GM19239 (cell line): ENCODE measurements at regions not wholly inside any gene's neighbourhood (a gene's known extent, or its start where the extent isn't known, plus 50 kb on each side); places are given as distances from the start of the nearest gene placed in this dataset.
"Not testable (repeated sequence)": the region's sequence is repeated elsewhere in the genome, so short reads cannot be mapped to it uniquely, and the experiment has no call there.

Source experiments
- DNase-seq: peaks from one replicate; pipeline ENCODE4 v3.0.0; 2011; ENCODE audit warnings: low spot score; ENCODE audit not compliant: insufficient read length
- FAIRE-seq: peaks from 2 replicates; lab custom pipeline; 2011; peaks lifted over from hg19 to GRCh38; lab: Jason Lieb, UNC

DNA sequence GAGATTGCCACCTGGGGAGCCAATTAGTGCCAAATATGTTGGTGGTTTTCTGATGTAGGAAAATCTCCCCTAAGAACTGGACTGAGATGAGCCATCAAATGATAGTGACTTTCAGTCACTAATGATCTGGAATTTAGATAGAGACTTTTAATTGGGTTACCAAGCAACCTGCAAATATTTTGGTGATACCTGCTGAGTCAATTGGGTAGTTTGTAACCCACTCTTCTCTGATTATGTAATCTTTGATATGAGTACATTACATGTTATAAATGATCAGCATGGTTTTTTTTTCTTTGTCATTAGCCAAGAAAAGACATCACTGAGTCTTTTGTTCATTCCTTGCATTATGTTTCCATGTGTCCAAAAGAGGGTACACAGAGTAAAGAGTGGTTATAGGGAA, 177.5 kb downstream of the SPDYE17 start:
- DNase-seq, FAIRE-seq: not testable (repeated sequence)

- not testable (repeated sequence) for FAIRE-seq
Observed at GRCh38 chr7:76852787-76853584, 179.2 kb downstream of the SPDYE17 start.

GRCh38 chr7:76852362-76852761, 179.8 kb downstream of the SPDYE17 start:
- not testable (repeated sequence) for FAIRE-seq

More at GRCh38 chr7:76852787-76853584, 179.2 kb downstream of the SPDYE17 start:
- not testable (repeated sequence) for DNase-seq

DNA sequence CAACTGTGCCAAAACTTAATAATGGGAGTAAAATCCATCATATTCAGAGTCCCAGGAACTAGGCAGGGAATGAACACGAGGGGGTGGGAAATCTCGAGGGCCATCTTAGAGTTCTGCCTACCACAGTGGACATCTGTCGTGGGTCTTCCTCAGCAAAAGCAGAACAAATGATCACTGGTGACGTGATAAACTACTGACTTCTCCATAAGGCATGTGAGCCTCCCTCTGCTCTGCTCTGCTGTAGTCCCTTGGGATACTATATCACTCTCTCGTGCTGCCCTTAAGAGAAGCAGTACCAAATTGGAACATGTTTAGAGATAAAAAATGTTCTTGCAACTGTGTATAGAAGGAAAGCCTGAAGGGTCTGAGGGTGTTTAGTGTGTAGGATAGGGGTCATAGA, 180.5 kb downstream of the SPDYE17 start:
- FAIRE-seq, DNase-seq: not testable (repeated sequence)

More at GRCh38 chr7:76852362-76852761, 179.8 kb downstream of the SPDYE17 start:
- DNase-seq: not testable (repeated sequence)

GRCh38 chr7:76849887-76850563, 182.1 kb downstream of the SPDYE17 start:
- FAIRE-seq, DNase-seq: not testable (repeated sequence)

DNA sequence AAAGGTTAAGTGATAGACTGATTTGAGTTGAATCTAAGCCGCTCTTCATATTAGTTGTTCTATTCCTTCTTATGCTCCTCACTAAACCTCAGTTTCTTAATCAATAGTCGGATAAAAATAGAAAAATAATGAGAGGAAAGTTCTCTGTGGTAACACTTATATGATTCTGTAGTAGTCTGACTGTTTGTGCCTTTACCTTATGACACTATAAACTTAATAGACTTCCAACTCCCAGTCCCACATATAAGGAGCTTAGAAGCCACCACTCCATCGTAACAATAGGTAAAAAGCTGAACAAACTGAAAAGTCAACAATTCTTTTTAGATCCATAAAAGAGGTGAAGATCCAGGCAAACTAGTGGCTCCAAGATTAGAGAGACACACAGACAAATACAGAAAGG, 192.3 kb downstream of the SPDYE17 start:
- not testable (repeated sequence) for FAIRE-seq, DNase-seq

DNA sequence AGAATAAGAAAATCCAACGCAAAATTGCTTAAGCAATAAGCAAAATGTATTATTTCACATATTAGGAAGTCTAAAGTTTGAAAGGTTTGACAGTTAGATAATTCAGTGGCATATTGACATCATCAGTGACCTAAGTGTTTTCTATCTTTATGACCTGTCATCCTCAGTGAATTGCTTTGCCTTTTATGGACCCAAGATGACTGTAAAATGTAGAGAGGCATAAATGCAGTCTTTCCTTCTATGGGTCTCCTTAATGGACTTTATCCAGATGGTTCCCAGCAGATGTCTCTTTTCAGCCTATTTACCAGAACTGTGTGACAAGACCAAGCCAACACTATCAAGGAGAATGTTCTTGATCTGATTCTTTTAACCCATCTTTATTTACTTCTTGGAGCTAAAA, 192.9 kb downstream of the SPDYE17 start:
- FAIRE-seq, DNase-seq: not testable (repeated sequence)

- DNase-seq, FAIRE-seq: not testable (repeated sequence)
Observed at GRCh38 chr7:76838357-76838756, 193.8 kb downstream of the SPDYE17 start.

- FAIRE-seq, DNase-seq: not testable (repeated sequence)
Observed at GRCh38 chr7:76829233-76829632, 202.2 kb upstream of the POMZP3 start.

DNA sequence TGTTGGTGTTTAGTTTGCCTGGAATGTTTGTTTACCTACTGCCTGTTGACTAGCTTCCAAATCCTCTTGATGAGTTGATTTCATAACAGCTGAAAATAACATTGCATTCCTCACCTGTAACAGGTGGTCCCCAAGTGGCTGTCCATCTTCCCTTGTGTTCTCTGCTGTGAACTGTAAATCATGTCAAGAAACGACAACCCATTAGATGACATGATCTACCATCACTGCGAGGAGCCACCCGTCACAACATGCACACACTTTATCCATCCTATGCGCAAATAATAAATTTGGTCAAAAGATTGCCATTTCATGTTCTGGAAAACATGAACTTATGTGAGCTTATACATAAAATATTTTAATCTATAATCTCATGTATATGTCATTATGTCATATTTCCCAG, 199.1 kb upstream of the POMZP3 start:
- not testable (repeated sequence) for FAIRE-seq, DNase-seq

DNA sequence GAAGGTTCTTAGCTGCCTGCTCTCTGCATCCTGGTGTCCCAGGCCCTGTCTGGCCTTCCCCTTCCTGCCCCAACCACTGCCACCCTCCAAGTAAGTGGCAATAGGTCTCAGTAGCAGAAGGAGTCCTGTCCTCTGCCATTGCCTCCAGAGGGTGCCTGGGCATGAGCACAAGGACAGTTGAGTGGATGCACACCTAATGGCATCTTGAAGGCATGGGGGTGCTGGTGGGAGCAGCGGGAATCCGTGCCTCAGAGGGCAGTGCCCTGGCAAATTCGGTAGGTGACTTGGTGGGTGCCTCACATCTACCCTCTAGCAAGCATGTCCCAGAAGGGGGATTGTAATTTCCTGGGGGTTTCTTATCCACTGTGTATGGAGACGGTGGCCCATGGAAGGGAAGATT, 182.8 kb upstream of the POMZP3 start:
- not testable (repeated sequence) for DNase-seq, FAIRE-seq

- not testable (repeated sequence) for DNase-seq, FAIRE-seq
Observed at GRCh38 chr7:76807588-76808100, 180.6 kb upstream of the POMZP3 start.

GRCh38 chr7:76806460-76806859, 179.4 kb upstream of the POMZP3 start:
- FAIRE-seq, DNase-seq: not testable (repeated sequence)

GRCh38 chr7:76806010-76806409, 178.9 kb upstream of the POMZP3 start:
- DNase-seq, FAIRE-seq: not testable (repeated sequence)

DNA sequence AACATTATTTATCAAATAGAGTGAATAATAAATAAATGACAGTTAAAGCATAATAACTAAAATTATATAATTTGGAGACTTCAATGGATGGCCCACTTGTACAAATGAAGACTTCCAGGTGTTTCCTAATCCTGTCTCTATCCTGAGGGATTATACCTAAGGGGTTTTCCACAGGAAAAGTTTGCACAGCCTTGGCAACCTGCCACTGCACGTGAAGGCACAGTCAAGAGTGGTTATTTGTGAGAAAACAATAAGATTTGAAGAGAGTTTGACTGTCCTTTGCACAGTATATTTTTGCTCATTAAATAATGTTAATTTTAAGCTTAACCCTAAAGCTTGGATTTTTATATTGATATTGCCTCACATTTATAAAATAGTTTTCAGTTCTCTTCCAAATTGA, 178.2 kb upstream of the POMZP3 start:
- DNase-seq, FAIRE-seq: not testable (repeated sequence)

GRCh38 chr7:76797639-76798038, 170.6 kb upstream of the POMZP3 start:
- DNase-seq, FAIRE-seq: not testable (repeated sequence)

DNA sequence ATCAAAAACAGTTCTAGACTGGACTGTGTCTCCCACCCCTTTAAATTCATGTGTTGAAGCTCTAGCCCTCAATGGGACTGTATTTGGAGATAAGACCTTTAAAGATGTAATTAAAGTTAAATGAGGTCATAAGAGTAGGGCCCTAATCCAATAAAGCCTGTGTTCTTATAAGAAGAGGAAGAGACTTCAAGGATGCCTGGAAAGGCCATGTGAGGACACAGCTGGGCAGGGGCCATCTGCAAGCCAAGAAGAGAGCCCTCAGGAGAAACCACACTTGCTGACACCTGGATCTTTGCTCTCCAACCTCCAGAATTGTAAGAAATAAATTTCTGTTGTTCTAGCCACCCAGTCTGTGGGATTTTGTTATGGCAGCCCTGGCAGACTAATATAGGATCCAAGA, 153.6 kb upstream of the POMZP3 start:
- FAIRE-seq, DNase-seq: not testable (repeated sequence)

- not testable (repeated sequence) for DNase-seq
- peak; percentile 26 for FAIRE-seq
Observed at GRCh38 chr7:76774279-76774678, 147.2 kb upstream of the POMZP3 start.

DNA sequence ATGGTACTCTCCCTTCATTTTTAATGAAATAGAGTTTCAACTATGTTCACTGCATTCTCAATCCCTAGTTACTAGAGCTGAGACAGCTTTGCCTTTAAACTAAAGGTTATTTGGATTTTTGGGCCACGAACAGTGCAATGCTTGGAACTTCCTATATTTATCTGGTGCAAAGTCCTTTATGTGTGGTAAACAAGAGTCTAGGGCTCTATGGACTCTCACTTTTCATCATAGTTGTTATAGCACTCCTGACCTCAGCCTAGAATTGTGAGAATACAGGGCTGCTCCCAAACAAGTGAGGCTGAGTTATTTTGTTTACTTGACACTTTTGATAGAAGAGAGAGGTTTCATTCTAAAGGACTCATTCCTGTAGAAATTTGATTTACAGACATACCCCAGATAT, 144.9 kb upstream of the POMZP3 start:
- not testable (repeated sequence) for DNase-seq, FAIRE-seq

DNA sequence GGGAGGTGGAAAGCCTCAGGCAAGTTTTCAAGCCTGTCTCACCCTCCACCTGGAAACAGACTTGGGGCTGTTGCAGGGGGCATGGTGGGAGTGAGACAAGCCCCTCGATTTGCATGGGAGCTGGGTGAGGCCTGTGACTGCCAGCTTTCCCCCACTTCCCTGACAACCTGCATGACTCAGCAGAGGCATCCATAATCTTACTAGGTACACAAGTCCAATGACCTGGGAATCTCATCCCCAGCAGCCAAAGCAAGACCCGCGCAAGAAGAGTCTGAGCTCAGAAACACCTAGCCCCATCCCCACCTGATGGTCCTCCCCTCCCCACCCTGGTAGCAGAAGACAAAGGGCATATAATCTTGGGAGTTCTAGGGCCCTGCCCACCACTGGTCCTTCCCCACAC, 136.9 kb upstream of the POMZP3 start:
- FAIRE-seq, DNase-seq: not testable (repeated sequence)
